Body of pancreas (tissue), 4 donors: ENCODE measurements at regions not wholly inside any gene's neighbourhood (a gene's known extent, or its start where the extent isn't known, plus 50 kb on each side); places are given as distances from the start of the nearest gene placed in this dataset.
"Not testable (repeated sequence)": the region's sequence is repeated elsewhere in the genome, so short reads cannot be mapped to it uniquely, and the experiment has no call there.

ENCODE experiments used
- ATAC-seq: fragments of 150-250 bp; one replicate; pipeline ENCODE4 v1.9.1; 2016
- DNase-seq, 4 donors: peaks; one replicate each; pipeline ENCODE4 v3.0.0-alpha.2; 2019
- H3K27ac ChIP-seq, 4 donors: fragments of 200-600 bp; sonication (generic); 1 replicate in 3 of 4; 2 replicates in 1 of 4; pipeline versions ENCODE4 v1.5.1 to v1.6.1; 2016 to 2019; ENCODE audit warnings: mild to moderate bottlenecking in 1 of 4, mixed read lengths in 1 of 4, moderate library complexity in 1 of 4
- H3K27me3 ChIP-seq, 2 donors: fragments of 200-600 bp; sonication (generic); one replicate each; pipeline ENCODE4 v1.6.0; 2016; ENCODE audit warnings: mild to moderate bottlenecking in 1 of 2
- H3K36me3 ChIP-seq, 2 donors: fragments of 200-600 bp; sonication (generic); replicated peaks in 1 of 2; 2 replicates each; pipeline ENCODE4 v1.5.1; 2016; ENCODE audit warnings: low read depth in 2 of 2; ENCODE audit not compliant: insufficient read depth in 1 of 2
- H3K4me1 ChIP-seq: fragments of 200-600 bp; sonication (generic); one replicate; pipeline ENCODE4 v1.6.0; 2016
- H3K4me3 ChIP-seq, 2 donors: fragments of 200-600 bp; sonication (generic); 1 replicate in 1 of 2; 2 replicates in 1 of 2; pipeline ENCODE4 v1.5.1; 2016 to 2019
- H3K9me3 ChIP-seq, 3 donors: fragments of 200-600 bp; sonication (generic); 1 replicate in 2 of 3; 2 replicates in 1 of 3; pipeline ENCODE4 v1.5.1; 2016
- CTCF ChIP-seq, 7 experiments: fragments of 450-650 bp in 4 of 7; fragments of 200-600 bp in 3 of 7; sonication (generic) in 3 of 7; IDR thresholded peaks; one replicate each; pipeline ENCODE4 v1.5.1; 2016 to 2019; ENCODE audit warnings: antibody characterized with exemption in 7 of 7
- POLR2A ChIP-seq, 3 donors: fragments of 450-650 bp; IDR thresholded peaks; one replicate each; pipeline ENCODE4 v1.6.1; 2016; ENCODE audit warnings: antibody characterized with exemption in 3 of 3, mild to moderate bottlenecking in 2 of 3
- WGBS, 2 donors: methylation state at CpG; one replicate each; pipeline ENCODE4 v1.1.5; 2017; 5-methylcytosine and 5-hydroxymethylcytosine counted together
- intact Hi-C: fragments of 100-400 bp; cut with DNase I; formaldehyde crosslinking; loops from one replicate; pipeline ENCODE4 v1.15.1; 2023

DNA sequence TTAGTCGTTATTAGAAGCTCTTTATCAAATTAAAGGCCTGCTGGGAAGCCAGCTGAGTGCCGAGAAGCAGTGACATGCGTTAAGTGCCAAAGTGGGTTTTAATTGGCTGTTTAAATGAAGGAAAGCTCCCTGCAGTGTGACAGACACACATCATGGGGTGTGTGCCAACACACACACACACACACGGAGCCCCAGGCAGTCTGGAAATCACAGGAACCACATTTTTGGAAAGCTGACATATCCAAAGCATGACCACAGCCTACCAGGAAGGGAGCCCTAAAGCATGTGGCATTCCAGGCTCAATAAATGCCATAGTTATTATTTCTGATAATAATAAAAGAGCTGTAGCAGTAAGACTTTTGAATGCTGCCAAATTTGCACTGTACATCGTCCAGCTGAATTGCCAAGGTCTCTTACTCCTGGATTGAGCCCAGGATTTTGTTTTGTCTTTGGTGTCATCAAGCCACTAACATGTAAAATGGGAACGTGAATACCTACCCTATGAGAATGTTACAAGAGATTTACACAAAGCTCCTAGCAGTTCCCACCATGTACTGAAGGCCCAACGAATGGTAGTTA, 135.1 kb downstream of the TMEM30B start:
- Histone ChIP-seq H3K27ac (no peak overlapping the region), H3K36me3 (no peaks in the 10 kb centered on the region)

GRCh38 chr14:61145034-61145902, 135.9 kb downstream of the TMEM30B start:
- ATAC-seq, result no peak
- DNase-seq, result no peak
- no peaks in the 10 kb centered on the region for H3K4me1 ChIP-seq
- no peaks in the 10 kb centered on the region for H3K27me3 ChIP-seq
- H3K27ac ChIP-seq, result no peak overlapping the region
- no peak overlapping the region for H3K4me3 ChIP-seq
- peaks cover 0 to 8% (median 0%) of the 10 kb centered on the region in 3 donors for H3K9me3 ChIP-seq
- 46 to 61% methylated on average over 8 of the region's 8 CpGs for WGBS, 2 donors
- no peak for TF ChIP-seq CTCF (IDR thresholded peaks at IDR 0.05)
- no peak for TF ChIP-seq POLR2A (IDR thresholded peaks at IDR 0.05)
- intact Hi-C loops, result no loop called here
- H3K36me3 ChIP-seq, result no peaks in the 10 kb centered on the region

More for the DNA sequence above, 135.1 kb downstream of the TMEM30B start:
- intact Hi-C loops, result no loop called here
- no peaks in the 10 kb centered on the region for H3K4me1 ChIP-seq
- WGBS, 2 donors, result 51 to 57% methylated on average over 7 of the region's 7 CpGs
- ATAC-seq (no peak), DNase-seq (no peak)
- TF ChIP-seq CTCF (IDR thresholded peaks at IDR 0.05), result no peak
- no peaks in the 10 kb centered on the region for H3K27me3 ChIP-seq
- no peak overlapping the region for H3K4me3 ChIP-seq
- H3K9me3 ChIP-seq, result peaks cover 0 to 8% (median 0%) of the 10 kb centered on the region in 3 donors

- H3K27ac ChIP-seq, H3K9me3 ChIP-seq, H3K4me3 ChIP-seq, ATAC-seq, DNase-seq, intact Hi-C loops, H3K36me3 ChIP-seq, H3K27me3 ChIP-seq, H3K4me1 ChIP-seq: not testable (repeated sequence)
- 72 to 80% methylated on average over 7 of the region's 7 CpGs for WGBS, 2 donors
Observed at GRCh38 chr14:61144117-61145033, 136.8 kb downstream of the TMEM30B start.

DNA sequence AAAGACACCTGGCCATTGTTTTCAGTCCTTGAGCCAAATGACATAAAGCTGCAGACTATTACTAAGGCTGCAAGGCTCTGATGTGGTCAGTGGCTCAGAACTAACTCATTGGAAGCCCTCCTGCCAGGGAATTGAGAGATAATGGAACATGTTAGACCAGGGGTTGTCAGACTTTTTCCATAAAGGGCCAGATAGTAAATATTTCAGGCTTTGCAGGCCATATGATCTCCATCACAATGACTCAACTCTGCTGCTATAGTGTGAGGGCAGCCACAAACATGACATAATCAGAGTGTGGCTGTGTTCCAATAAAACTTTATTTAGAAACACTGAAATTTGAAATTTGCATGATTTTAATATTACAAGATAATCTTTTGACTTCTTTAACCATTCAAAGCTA, 140.3 kb downstream of the TMEM30B start:
- no peak overlapping the region for H3K27ac ChIP-seq
- no peaks in the 10 kb centered on the region for H3K27me3 ChIP-seq
- H3K4me1 ChIP-seq, result no peaks in the 10 kb centered on the region
- H3K36me3 ChIP-seq, result no peaks in the 10 kb centered on the region
- ATAC-seq (no peak), DNase-seq (no peak)
- intact Hi-C loops, result no loop called here
- TF ChIP-seq POLR2A (IDR thresholded peaks at IDR 0.05) (no peak), CTCF (IDR thresholded peaks at IDR 0.05) (no peak)
- H3K4me3 ChIP-seq, result no peak overlapping the region
- peaks cover 0 to 8% (median 0%) of the 10 kb centered on the region in 3 donors for H3K9me3 ChIP-seq

GRCh38 chr14:61140271-61140670, 140.9 kb downstream of the TMEM30B start:
- H3K4me3 ChIP-seq, result no peak overlapping the region
- H3K4me1 ChIP-seq, result no peaks in the 10 kb centered on the region
- H3K27ac ChIP-seq, result no peak overlapping the region
- WGBS, 2 donors, result 73 to 78% methylated on average over 3 of the region's 3 CpGs
- TF ChIP-seq POLR2A (IDR thresholded peaks at IDR 0.05) (no peak), CTCF (IDR thresholded peaks at IDR 0.05) (no peak)
- H3K27me3 ChIP-seq, result no peaks in the 10 kb centered on the region
- ATAC-seq (no peak), DNase-seq (no peak)
- no peaks in the 10 kb centered on the region for H3K36me3 ChIP-seq
- peaks cover 0 to 8% (median 0%) of the 10 kb centered on the region in 3 donors for H3K9me3 ChIP-seq
- intact Hi-C loops, result no loop called here
